AML-193 (cell line): ENCODE measurements at regions not wholly inside any gene's neighbourhood (a gene's known extent, or its start where the extent isn't known, plus 50 kb on each side); places are given as distances from the start of the nearest gene placed in this dataset.

ENCODE experiments used
- DNase-seq, 2 experiments: peaks; one replicate each; lab custom pipeline; 2025; lab: John Stamatoyannopoulos, UW

DNA sequence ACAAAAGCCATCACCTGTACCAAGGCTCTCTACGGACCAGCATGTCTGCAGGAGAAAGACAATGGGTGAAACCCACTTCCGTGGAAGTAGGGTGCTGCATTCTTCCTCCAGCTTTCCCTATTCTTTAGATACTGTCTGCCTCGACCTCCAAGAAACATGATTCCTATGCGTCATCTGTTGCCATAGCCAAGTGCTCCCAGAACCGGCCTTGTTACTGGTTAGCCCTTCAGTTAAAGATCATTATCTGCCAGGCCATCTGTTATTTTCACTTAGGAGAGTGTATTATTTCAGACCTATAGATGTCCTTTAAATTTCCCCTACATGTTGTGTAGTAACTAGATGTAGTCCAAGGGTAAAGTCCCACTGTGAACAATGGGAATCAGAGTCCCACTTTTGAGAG, 89.0 kb upstream of the KIAA1217 start:
- no peak for DNase-seq

DNA sequence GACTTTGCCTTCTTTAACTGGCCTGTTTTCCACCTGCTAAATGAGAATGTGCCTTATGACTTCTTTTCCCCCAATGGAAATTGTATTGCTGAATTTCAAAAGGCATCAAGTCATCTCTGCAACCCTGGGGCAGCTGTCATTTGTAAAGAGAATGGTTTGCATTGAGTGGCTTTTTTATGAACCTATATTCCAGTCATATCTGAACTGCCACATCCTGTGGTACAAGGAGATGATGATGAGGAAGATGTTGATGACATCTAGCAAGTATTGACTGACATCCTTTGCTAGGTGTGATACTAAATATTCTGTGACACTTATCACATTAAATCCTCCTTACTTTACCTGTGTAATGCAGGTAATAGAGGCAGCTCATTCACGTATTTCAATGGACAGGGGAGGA, 88.3 kb upstream of the KIAA1217 start:
- no peak for DNase-seq

DNA sequence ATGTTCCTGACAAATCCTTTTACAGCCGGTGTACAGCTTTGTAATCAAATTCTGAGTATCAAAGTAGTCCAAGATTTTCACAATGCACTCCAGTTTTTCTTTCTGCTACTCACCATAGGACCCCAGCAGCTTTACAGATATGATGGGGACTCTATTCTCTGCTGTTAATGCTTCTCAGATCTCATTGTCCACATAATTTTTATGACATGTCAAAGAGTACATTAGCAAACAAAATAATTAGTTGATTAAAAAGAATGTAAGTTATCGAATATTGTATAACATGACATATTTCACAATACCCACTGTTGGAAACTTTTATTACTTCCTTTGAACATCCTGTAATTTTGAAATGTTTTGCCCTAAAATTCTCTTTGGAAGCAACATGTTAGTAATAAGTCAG, 81.4 kb upstream of the KIAA1217 start:
- no peak for DNase-seq

DNA sequence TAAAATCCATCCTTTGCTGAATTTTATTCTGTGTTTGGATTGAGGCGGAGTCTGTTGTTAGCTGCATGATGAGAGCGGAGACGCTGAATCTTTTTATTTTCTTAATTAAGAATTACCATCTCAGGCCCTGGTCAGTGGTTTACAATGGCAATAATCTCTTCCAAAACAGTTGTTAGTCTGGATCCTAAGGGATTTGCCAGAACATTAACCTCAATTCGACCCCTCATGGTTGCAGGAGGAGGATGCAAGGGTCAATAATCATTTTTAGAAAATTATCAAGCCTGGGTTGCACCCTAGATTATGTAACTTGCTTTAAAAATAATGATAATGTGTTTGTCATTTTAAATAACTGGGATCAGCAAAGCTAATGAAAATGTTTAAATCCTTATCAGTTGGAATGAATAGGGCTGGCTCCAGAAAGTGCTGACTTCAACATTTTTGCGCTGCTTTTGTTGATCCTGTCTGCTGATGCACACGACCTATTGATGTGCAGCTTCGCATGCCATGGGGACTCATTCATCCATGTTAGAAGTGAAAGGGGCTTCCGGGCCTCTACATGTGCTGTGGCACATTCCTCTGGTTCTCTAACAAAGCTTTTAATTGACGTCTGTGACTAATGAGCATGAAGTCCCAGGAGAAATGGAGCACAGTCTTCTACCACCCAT, 80.7 kb upstream of the KIAA1217 start:
- DNase-seq = no peak

DNA sequence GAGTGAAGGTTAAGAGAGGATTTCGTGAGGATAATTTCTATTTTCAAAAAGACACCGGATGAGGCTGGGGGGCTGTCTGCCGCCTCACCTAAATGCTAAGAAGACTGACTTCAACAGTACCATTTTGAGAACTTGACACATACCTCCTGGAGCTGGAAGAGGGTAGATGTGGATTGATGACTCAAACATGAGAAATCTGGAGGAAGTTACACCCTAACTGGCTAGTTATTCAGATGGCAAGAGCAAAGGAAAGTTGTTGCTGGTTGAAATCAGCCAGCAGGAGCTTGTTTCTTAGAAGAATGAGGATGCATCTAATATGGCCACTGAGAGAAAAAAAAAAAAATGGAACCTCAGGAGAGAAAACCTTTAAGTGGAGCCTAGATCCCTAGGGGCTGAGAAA, 76.2 kb upstream of the KIAA1217 start:
- DNase-seq = no peak

DNA sequence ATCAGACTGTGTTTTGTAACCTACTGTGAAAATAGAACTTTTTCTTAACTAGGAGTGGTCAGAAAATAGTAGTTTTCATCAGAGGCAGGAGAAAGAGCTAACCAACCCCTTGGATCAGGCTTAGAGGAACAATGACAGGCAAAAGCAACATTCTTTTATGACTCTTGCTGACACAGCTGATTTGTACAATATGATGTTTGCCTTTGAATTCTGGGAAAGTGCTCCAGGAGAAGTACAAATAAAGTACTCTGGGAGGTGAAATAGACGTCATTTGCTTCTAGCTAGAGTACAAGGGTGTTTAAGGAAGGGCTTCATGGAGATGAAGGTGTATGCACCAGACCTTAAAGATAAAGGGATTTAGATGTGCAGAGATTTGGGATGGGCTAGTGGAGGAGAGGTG, 75.1 kb upstream of the KIAA1217 start:
- DNase-seq = no peak

DNA sequence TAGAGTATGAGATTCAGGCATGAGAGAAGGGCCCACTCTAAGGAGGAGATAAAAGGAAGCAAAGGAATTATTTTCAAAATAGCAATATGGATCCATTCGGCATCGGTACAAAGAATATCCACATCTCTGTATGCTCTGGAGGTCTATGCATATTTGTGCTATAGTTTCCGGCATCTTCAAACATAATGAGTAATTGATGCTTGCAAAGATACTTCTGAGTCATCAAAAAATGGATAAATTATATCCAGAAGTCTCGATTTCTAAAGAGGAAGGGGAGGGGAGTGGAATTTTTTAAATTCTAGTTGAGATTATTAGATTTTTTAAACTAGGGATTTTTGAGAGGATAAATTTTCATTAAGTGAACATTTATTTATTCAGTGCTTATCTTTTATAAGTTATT, 72.9 kb upstream of the KIAA1217 start:
- DNase-seq = no peak

DNA sequence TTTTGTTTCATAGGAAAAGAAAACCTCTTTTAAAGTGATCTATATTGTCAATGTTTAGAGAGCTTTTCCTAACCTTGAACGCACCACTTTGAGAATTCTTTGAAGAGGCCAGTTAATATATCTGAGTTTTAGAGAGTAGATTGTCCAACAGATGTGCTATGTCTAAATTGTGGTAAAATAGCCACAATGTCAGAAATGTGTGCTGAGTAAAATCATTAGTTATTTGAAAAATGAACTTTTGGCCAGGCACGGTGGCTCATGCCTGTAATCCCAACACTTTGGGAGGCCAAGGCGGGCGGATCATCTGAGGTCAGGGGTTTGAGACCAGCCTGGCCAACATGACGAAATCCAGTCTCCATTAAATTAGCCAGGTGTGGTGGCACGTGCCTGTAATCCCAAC, 61.6 kb upstream of the KIAA1217 start:
- DNase-seq = no peak

DNA sequence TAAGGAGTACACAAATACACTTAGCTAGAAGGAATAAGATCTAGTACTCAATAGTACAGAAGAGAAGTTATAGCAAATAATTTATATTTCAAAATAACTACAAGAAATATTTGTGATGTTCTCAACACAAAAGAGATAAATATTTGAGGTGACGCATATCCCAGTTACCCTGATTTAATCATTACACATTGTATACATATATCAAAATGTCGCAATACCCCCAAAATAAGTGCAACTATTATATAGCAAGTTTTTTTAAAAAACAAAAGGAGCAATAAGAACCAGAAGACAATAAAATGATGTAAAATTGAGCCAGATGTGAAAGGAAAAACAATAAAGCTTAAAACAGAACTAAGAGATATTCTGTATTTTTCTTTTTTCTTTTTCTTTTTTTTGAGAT, 59.3 kb upstream of the KIAA1217 start:
- DNase-seq = no peak

DNA sequence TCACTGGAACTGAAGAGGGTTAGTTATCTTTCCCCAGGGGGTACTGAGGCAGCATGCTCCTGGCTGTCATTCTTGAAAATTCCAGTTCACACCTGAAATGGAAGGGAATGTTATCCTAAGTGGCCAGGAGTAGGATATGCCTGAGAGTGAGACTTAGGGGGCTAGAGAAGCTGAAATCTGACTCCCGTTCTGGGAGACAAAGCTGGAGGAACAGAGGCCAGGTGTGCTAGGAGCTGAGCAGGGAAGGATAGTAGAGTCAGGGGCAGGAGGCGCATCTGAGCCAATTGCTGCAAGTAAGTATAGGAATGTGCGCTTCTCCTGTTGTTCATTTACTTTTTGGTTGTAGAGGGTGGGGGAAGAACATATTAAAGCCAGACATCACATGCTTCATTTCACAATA, 58.1 kb upstream of the KIAA1217 start:
- DNase-seq = no peak

DNA sequence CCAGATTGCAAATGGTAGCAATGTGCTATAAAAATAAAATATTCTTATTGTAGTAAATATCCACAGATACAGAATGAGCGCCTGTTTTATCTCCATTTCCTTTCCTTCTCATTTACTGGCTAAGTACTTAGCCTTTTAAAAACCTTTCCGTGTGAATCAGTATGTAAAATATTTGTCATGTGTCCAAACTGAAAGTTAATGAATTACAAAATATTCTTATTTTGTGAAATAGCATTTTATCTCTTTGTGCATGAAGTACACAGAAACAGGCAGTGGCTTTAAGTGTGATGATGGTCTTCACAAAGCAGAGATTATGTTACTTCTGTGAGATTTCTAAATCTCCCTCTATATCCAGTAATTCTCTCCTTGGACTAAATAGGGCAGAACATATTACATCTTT, 56.7 kb upstream of the KIAA1217 start:
- DNase-seq = no peak

DNA sequence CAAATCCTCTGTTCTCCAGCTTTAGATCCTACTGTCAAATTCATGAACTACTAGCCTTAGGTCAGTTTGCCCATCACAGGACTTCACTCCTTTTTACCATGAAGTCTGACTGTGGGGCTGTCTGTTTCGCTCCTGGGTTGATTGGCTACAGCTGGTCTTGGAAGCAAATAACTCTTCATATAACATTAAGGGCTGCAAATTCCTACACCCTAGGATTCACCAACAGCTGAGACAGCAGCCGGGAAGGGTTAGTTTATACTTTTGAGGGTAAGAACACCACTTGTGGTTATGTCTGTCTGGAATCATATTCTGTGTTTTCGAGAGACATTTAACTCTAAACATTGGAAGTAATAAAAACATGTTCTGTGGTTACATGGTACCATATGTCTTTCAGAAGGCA, 55.9 kb upstream of the KIAA1217 start:
- DNase-seq = no peak

DNA sequence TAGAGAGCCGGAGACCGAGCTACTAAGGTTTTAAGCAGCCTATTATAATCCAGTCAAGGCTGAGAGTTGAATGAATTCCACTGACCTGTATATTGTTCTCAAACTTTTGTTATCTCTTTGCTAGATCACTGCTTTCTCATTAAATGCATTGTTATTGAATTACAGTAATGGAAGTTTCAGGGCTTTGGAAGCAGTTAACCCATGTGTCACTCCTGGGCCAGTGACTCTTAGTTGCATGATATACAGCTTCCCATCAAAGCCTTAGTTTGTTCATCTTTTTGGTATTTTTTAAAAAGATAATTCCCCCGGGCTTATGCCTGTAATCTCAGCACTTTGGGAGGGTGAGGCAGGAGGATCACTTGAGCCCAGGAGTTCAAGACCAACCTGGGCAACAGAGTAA, 55.4 kb upstream of the KIAA1217 start:
- no peak for DNase-seq

DNA sequence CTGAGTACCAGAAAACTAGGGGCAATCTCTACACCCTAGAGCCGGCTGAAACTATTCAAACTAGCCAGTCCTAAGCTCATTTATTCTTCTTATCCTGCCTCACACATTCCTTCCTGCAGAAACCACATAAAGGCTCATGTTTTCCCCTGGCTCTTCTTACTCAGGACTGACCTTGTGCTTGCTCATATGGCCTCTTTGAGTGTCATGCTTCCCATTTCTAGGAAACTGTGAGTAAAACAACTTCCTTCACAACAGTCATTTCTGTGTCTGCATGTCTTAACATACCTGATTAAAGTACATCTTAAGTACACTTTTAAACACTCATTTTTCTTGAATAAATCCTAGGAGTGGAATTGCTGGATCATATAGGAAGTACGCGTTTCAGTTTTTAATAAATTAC, 52.3 kb upstream of the KIAA1217 start:
- no peak for DNase-seq

DNA sequence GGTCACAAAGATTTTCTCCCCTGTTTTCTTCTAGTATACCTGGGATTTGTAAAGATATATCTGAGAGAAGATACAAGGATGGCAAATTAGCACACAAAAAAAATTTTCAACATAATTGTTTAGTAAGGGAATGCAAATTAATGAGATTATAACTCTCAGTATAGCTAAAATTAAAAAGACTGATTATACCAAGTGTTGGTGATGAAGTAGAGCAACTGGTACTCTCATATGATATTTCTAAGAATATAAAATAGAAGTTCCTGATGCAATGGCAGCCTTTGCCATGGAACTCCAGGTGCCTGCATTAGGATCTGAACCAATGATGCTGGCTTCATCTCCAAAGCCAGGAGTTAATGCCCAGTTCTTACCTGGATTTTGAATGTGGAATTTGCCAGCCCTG, 51.4 kb upstream of the KIAA1217 start:
- DNase-seq = no peak
